HCT116 (cell line): ENCODE measurements at regions not wholly inside any gene's neighbourhood (a gene's known extent, or its start where the extent isn't known, plus 50 kb on each side); places are given as distances from the start of the nearest gene placed in this dataset.

ENCODE experiments used
- ATF3 ChIP-seq: IDR thresholded peaks from 2 replicates; pipeline ENCODE4 v1.6.1; 2012
- CTCF ChIP-seq, 3 experiments: fragments of 200-600 bp in 1 of 3; sonication (generic) in 1 of 3; IDR thresholded peaks in 2 of 3; conservative IDR thresholded peaks in 1 of 3; 2 replicates each; pipeline ENCODE4 v1.5.1; 2012 to 2017; ENCODE audit warnings: low read depth in 2 of 3, low read length in 2 of 3, antibody characterized with exemption in 1 of 3, borderline replicate concordance in 1 of 3, control low read depth in 1 of 3, mild to moderate bottlenecking in 1 of 3, mixed read lengths in 1 of 3, mixed run types in 1 of 3, moderate library complexity in 1 of 3; ENCODE audit not compliant: insufficient read depth in 1 of 3
- EGR1 ChIP-seq: IDR thresholded peaks from 2 replicates; pipeline ENCODE4 v1.6.1; 2012; ENCODE audit warnings: low read depth
- EZH2 ChIP-seq: fragments of 200-600 bp; sonication (generic); IDR thresholded peaks from 2 replicates; pipeline ENCODE4 v1.6.1; 2017; ENCODE audit warnings: antibody characterized with exemption, mixed run types
- EZH2phosphoT487 ChIP-seq: fragments of 200-600 bp; IDR thresholded peaks from 2 replicates; pipeline ENCODE4 v1.6.1; 2018; ENCODE audit warnings: antibody characterized with exemption, borderline replicate concordance
- JUND ChIP-seq: IDR thresholded peaks from 2 replicates; pipeline ENCODE4 v1.6.1; 2012
- POLR2A ChIP-seq: IDR thresholded peaks from 2 replicates; pipeline ENCODE4 v1.7.0; 2011; ENCODE audit warnings: borderline replicate concordance; ENCODE audit not compliant: insufficient read depth, insufficient read length; ENCODE audit errors: extremely low read depth
- POLR2AphosphoS5 ChIP-seq: IDR thresholded peaks from 2 replicates; pipeline ENCODE4 v1.6.1; 2011; ENCODE audit warnings: mild to moderate bottlenecking, low read depth, low read length, moderate library complexity
- RAD21 ChIP-seq: IDR thresholded peaks from 2 replicates; pipeline ENCODE4 v1.6.1; 2012; ENCODE audit warnings: low read depth, mild to moderate bottlenecking
- REST ChIP-seq: IDR thresholded peaks from 2 replicates; pipeline ENCODE4 v1.6.1; 2012; ENCODE audit warnings: low read depth
- SIN3A ChIP-seq: IDR thresholded peaks from 2 replicates; pipeline ENCODE4 v1.6.1; 2012; ENCODE audit warnings: low read depth
- TCF7L2 ChIP-seq: IDR thresholded peaks from 2 replicates; pipeline ENCODE4 v1.7.0; 2011; ENCODE audit warnings: borderline replicate concordance, inconsistent platforms; ENCODE audit not compliant: insufficient read depth, insufficient read length; ENCODE audit errors: extremely low read depth
- YY1 ChIP-seq: IDR thresholded peaks from 2 replicates; pipeline ENCODE4 v1.6.1; 2011; ENCODE audit warnings: low read length, low read depth, moderate library complexity, mild to moderate bottlenecking; ENCODE audit not compliant: insufficient replicate concordance; ENCODE audit errors: extremely low read depth
- ZNF274 ChIP-seq: fragments of 200-500 bp; sonication (Bioruptor generic); IDR thresholded peaks from 2 replicates; pipeline ENCODE4 v1.6.1; 2014; ENCODE audit warnings: mild to moderate bottlenecking, low read depth, low read length, inconsistent platforms

- TF ChIP-seq POLR2A, result no peak
- TF ChIP-seq TCF7L2, result no peak
- no peak for TF ChIP-seq POLR2AphosphoS5
- TF ChIP-seq JUND, result no peak
- no peak for TF ChIP-seq EGR1
- no peak for TF ChIP-seq CTCF (IDR thresholded peaks at IDR 0.05 in 2 of 3, conservative IDR thresholded peaks at IDR 0.05 in 1 of 3; ENCODE audit: borderline replicate concordance in 1 of 3, insufficient read depth in 1 of 3, low read depth in 2 of 3, low read length in 2 of 3)
- no peak for TF ChIP-seq ATF3
- no peak for TF ChIP-seq YY1
- TF ChIP-seq EZH2phosphoT487, result no peak
- no peak for TF ChIP-seq RAD21
- TF ChIP-seq EZH2, result no peak
- TF ChIP-seq REST, result no peak
- no peak for TF ChIP-seq ZNF274
- TF ChIP-seq SIN3A, result no peak
Observed at GRCh38 chr2:239675826-239676715, 275.3 kb upstream of the HDAC4 start.
